T-helper 2 cell treated with Interferon-gamma antibody and Interleukin-4, amounts not matched to agents 100 ng/mL and 5 ng/mL, for 36 hours (primary cell): ENCODE measurements at regions not wholly inside any gene's neighbourhood (a gene's known extent, or its start where the extent isn't known, plus 50 kb on each side); places are given as distances from the start of the nearest gene placed in this dataset.

ENCODE experiments used
- intact Hi-C: fragments of 100-400 bp; cut with micrococcal nuclease; formaldehyde crosslinking; loops from one replicate; pipeline ENCODE4 v1.15.1; 2023

- intact Hi-C loops: no loop called here
Observed at GRCh38 chr14:40911141-40911540, 695.5 kb upstream of the LRFN5 start.

- intact Hi-C loops: no loop called here
Observed at GRCh38 chr14:40909906-40910305, 696.8 kb upstream of the LRFN5 start.

GRCh38 chr14:40903709-40904108, 703.0 kb upstream of the LRFN5 start:
- intact Hi-C loops: no loop called here

- intact Hi-C loops: no loop called here
Observed at GRCh38 chr14:40899435-40899834, 707.2 kb upstream of the LRFN5 start.

GRCh38 chr14:40894846-40895245, 711.8 kb upstream of the LRFN5 start:
- intact Hi-C loops: no loop called here

DNA sequence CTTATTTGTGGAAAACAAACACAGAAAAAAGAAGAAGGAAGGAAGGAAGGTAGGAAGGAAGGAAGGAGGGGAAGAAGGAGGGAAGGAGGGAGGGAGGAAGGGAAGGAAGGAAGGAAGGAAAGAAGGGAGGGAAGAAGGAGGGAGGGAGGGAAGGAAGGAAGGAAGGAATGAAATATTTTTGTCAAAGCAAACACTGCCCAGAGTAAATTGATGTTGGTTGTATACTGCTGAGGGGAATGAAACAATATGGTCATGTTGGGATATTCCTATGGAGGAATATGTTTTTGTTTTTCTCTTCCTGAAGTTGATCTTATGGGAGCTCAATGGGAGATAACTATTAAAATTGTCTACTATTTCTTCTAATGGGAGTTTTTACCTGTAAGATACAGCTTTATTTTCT, 717.5 kb upstream of the LRFN5 start:
- intact Hi-C loops: no loop called here

DNA sequence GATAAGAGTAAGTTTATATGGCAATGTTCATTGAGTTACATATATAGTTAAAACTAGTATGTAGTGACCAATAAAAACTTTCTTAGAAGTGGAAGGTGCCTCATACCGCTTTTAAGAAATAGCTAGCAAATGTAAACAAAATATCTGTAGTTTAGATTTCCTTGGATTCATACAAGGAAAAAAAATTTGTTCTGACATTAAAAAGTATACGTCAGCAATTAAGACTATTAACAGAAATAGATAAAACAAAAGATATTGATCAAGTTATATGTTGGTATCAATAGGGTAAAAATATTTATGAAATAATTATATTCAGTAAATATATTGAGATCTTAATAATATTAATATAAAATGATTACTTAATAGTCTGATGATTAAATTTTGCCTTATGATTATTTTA, 718.8 kb upstream of the LRFN5 start:
- intact Hi-C loops: no loop called here

- intact Hi-C loops: no loop called here
Observed at GRCh38 chr14:40870252-40870651, 736.4 kb upstream of the LRFN5 start.

DNA sequence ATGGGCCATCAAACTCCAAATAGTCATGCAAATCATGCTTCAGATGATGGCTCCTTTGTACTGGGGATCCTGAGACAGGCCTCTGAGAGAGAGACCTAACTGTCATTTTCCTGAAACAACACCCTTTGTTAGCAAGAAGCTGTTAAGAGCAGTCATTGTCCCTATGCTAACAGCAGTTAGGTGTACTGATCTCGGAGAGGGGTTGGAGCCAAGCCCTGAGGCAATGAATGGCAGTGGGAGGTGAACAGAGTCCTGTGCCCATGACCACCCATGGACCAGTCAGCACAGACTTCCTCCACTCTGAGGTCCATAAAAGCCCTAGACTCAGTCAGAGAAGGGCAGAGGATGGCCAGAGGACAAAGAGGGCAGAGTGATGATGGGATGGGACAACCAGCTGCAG, 747.6 kb upstream of the LRFN5 start:
- intact Hi-C loops: no loop called here

- intact Hi-C loops: no loop called here
Observed at GRCh38 chr14:40855343-40855742, 751.3 kb upstream of the LRFN5 start.

GRCh38 chr14:40850191-40850590, 756.5 kb upstream of the LRFN5 start:
- intact Hi-C loops: no loop called here

DNA sequence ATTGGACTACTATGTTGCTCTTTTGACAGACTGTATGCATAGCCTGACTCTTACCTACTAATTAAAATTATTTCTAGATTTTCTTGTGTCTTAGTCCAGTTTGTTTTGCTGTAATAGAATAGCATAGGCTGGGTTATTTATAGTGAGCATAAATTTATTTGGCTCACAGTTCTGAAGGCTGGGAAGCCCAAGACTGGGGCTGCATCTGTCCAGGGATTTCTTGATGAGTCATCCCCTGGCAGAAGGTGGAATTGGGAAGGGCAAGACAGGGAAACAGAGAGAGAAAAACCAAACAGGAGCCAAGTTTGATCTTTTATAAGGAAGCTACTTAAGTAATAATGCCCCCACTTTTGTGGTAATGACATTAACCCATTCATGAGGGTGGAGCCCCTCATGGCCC, 759.2 kb upstream of the LRFN5 start:
- intact Hi-C loops: no loop called here

DNA sequence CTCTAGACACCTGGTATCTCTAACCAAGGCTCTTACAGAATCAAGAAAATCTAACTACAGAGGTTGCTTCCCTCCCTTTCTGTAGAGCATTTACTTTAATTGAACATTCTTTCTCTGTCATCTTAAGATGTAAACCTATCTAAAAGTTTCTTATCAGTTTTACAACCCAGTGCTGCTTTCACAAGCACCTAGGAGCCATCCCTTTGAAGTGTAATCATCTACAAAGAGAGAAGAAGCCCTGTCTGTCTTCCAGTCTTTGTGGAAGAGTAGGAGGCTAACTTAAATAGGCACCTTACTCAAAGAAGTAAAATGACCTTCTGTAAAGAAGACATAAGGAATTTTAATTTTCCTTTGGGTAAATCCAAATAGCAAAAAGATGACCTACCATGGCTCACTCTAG, 763.9 kb upstream of the LRFN5 start:
- intact Hi-C loops: no loop called here

GRCh38 chr14:40841886-40842285, 764.8 kb upstream of the LRFN5 start:
- intact Hi-C loops: no loop called here

DNA sequence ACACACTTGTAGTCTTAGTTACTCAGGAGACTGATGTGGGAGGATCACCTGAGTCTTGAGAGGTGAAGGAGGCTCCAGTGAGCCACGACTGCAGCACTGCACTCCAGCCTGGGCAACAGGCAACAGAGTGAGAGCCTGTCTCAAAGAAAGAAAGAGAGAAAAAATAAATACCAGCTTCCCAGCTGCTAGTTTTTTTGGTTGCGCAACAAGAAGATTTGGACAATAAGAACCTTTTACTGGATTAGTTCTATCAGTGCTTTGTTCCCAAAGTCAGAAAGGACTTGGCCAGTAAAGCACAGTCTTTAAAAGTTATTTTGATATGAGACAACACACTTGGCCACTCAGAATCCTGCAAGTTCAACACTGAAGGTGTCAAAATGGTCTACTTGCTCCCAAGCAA, 768.1 kb upstream of the LRFN5 start:
- intact Hi-C loops: no loop called here

- intact Hi-C loops: no loop called here
Observed at GRCh38 chr14:40806471-40806870, 800.2 kb upstream of the LRFN5 start.

DNA sequence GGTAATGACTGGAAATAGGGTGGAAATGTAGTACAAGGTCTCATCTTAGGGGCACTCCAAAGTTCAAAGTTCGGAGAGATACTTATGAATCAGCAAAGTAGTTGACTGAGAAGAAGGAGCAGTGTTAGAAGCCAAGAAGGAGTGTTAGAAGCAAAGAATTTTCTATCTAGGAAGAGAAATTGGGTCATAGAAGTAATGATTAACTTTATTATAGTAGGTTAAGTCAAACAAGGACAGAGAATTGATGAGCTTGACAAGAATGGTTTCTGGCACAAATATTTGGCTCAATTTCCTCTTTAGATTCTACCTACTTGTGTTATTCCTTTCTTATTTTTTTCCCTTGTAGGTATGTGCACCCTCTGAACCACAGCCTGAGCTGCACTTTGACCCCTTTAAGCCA, 810.5 kb upstream of the LRFN5 start:
- intact Hi-C loops: no loop called here

GRCh38 chr14:40784860-40785259, 821.8 kb upstream of the LRFN5 start:
- intact Hi-C loops: no loop called here

- intact Hi-C loops: no loop called here
Observed at GRCh38 chr14:40762685-40763084, 844.0 kb upstream of the LRFN5 start.

- intact Hi-C loops: no loop called here
Observed at GRCh38 chr14:40762177-40762576, 844.5 kb upstream of the LRFN5 start.

DNA sequence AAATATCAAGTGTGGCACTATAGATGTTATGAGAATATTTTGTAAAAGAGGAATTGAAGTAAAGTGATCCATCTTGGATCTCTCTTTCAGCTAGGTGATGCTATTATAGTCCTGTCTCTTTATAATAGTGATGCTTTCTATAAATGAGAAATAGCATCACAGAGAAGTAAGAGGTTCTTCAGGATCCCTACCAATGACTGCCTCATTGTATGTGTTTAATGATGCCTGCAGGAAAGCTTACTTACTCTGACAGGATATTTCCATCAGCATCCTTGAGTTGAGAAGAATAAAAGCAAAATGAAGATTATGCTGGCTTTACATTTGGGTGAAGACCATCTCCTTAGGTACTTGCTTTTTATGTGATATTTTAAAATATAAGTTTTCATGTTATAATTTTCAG, 846.0 kb upstream of the LRFN5 start:
- intact Hi-C loops: no loop called here

GRCh38 chr14:40758076-40758475, 848.6 kb upstream of the LRFN5 start:
- intact Hi-C loops: no loop called here

DNA sequence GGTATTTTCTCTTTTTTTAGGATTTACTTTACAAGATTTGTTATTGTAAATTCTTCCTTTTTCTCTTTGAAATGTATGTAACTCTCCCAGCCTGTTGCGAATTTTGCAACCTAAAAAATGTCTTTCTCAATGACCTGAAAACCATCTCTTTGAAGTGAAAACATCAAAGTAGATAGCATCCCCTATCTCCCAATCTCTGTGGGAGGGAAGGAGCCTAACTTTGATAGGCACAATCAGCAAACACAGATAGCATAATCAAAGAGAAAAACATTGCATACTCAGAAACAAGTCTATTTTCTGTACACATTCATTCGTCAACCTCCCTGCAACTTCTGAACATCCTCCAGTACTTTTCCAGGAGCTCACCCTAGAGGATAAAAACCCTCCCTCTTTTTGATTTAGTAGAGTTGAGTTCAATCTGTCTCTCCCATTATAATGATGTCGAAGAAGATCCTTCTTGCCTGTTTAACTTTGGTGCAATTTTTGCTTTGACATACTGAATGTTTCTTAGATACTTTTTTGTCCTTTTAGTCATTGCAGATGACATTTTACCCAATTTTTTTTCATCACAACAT, 849.2 kb upstream of the LRFN5 start:
- intact Hi-C loops: no loop called here

GRCh38 chr14:40733206-40733605, 873.5 kb upstream of the LRFN5 start:
- intact Hi-C loops: no loop called here
